BJ (cell line): ENCODE measurements at regions not wholly inside any gene's neighbourhood (a gene's known extent, or its start where the extent isn't known, plus 50 kb on each side); places are given as distances from the start of the nearest gene placed in this dataset.

ENCODE experiments used
- CTCF ChIA-PET: fragments of 350-600 bp; formaldehyde crosslinking; extraction: SDS; loops from one replicate; lab custom pipeline; 2021; ENCODE audit warnings: antibody characterized with exemption, inconsistent platforms; lab: Yijun Ruan, JAX
- POLR2A ChIA-PET: fragments of 300-600 bp; sonication (Branson Sonifier 250); formaldehyde crosslinking; extraction: SDS; loops from one replicate; lab custom pipeline; 2021; ENCODE audit warnings: antibody characterized with exemption; lab: Charles Lee
- DNase-seq: peaks from one replicate; pipeline ENCODE4 v3.0.0-alpha.2; 2011; ENCODE audit warnings: low read depth
- H3K27me3 ChIP-seq: 2 replicates; pipeline ENCODE4 v1.6.0; 2011; ENCODE audit warnings: low read length; ENCODE audit not compliant: control insufficient read depth, insufficient read depth
- H3K36me3 ChIP-seq: 2 replicates; pipeline ENCODE4 v1.5.1; 2011; ENCODE audit warnings: low read length; ENCODE audit not compliant: control insufficient read depth, insufficient read depth
- H3K4me3 ChIP-seq: 2 replicates; pipeline ENCODE4 v1.5.1; 2011; ENCODE audit warnings: low read depth, mild to moderate bottlenecking, control low read depth, low read length
- CTCF ChIP-seq: IDR thresholded peaks from 2 replicates; pipeline ENCODE4 v1.5.1; 2011; ENCODE audit warnings: low read depth, mild to moderate bottlenecking, control low read depth, inconsistent platforms, low read length, moderate library complexity; ENCODE audit not compliant: insufficient read depth

GRCh38 chr6:150725795-150726194 lies 126.1 kb downstream of the PLEKHG1 start:
- no peak for TF ChIP-seq CTCF
- Histone ChIP-seq H3K4me3 (no peak overlapping the region), H3K27me3 (0 out of 2 replicates have a peak, but pooled peaks cover 1% of the 10 kb centered on the region), H3K36me3 (no peaks in the 10 kb centered on the region)
- no peak for DNase-seq
- ChIA-PET CTCF (interaction anchor here (0.7 kb wide), 1 partner anchor 13 kb away, joined by 3 read pairs; no protein-coding TSS in a partner anchor), POLR2A (no interaction called here)

GRCh38 chr6:150729188-150729748 lies 129.6 kb downstream of the PLEKHG1 start:
- no peak for DNase-seq
- no peaks in the 10 kb centered on the region for H3K36me3 ChIP-seq
- H3K27me3 ChIP-seq: no peaks in the 10 kb centered on the region
- no peak overlapping the region for H3K4me3 ChIP-seq
- ChIA-PET POLR2A (no interaction called here), CTCF (interaction anchor here (0.7 kb wide), 1 partner anchor 9 kb away, joined by 3 read pairs; no protein-coding TSS in a partner anchor)
- TF ChIP-seq CTCF: no peak

- CTCF ChIA-PET: no interaction called here
- Histone ChIP-seq H3K36me3 (no peaks in the 10 kb centered on the region), H3K4me3 (no peak overlapping the region), H3K27me3 (no peaks in the 10 kb centered on the region)
- POLR2A ChIA-PET: interaction anchor here (0.7 kb wide), 1 partner anchor 100 kb away, joined by 5 read pairs; no protein-coding TSS in a partner anchor
- no peak for TF ChIP-seq CTCF
- peak; percentile 19 for DNase-seq
Measured at GRCh38 chr6:150730801-150731457, 131.2 kb downstream of the PLEKHG1 start.

- ChIA-PET POLR2A (no interaction called here), CTCF (no interaction called here)
- H3K4me3 ChIP-seq: no peak overlapping the region
Measured at GRCh38 chr6:150732765-150733539, 132.6 kb upstream of the MTHFD1L start.

More at GRCh38 chr6:150732765-150733539, 132.6 kb upstream of the MTHFD1L start:
- DNase-seq: no peak
- H3K27me3 ChIP-seq: no peaks in the 10 kb centered on the region
- TF ChIP-seq CTCF: no peak
- no peaks in the 10 kb centered on the region for H3K36me3 ChIP-seq
